Vagina (tissue), 2 donors: ENCODE measurements at regions not wholly inside any gene's neighbourhood (a gene's known extent, or its start where the extent isn't known, plus 50 kb on each side); places are given as distances from the start of the nearest gene placed in this dataset.

ENCODE experiments used
- DNase-seq, 2 donors: peaks; one replicate each; pipeline ENCODE4 v3.0.0-alpha.2; 2017; ENCODE audit errors: extremely low spot score in 2 of 2
- H3K27ac ChIP-seq: fragments of 200-600 bp; sonication (generic); one replicate; pipeline ENCODE4 v1.5.1; 2019
- H3K27me3 ChIP-seq: fragments of 200-600 bp; sonication (generic); one replicate; pipeline ENCODE4 v1.5.1; 2019
- H3K36me3 ChIP-seq, 2 donors: fragments of 200-600 bp; sonication (generic); one replicate each; pipeline ENCODE4 v1.5.1; 2017 to 2019
- H3K4me1 ChIP-seq: fragments of 200-600 bp; sonication (generic); one replicate; pipeline ENCODE4 v1.5.1; 2019
- H3K4me3 ChIP-seq, 2 donors: fragments of 200-600 bp; sonication (generic); 1 replicate in 1 of 2; 2 replicates in 1 of 2; pipeline ENCODE4 v1.5.1; 2016 to 2019
- H3K9me3 ChIP-seq: fragments of 200-600 bp; sonication (generic); one replicate; pipeline ENCODE4 v1.5.1; 2019
- CTCF ChIP-seq, 3 experiments: fragments of 450-650 bp in 2 of 3; fragments of 200-600 bp in 1 of 3; sonication (generic) in 1 of 3; IDR thresholded peaks; one replicate each; pipeline ENCODE4 v1.5.1; 2017 to 2019; ENCODE audit warnings: antibody characterized with exemption in 3 of 3, mild to moderate bottlenecking in 2 of 3, moderate library complexity in 2 of 3
- POLR2A ChIP-seq, 2 donors: fragments of 450-650 bp; IDR thresholded peaks; one replicate each; pipeline ENCODE4 v1.6.1; 2017; ENCODE audit warnings: antibody characterized with exemption in 2 of 2, mild to moderate bottlenecking in 2 of 2, moderate library complexity in 2 of 2
- POLR2AphosphoS5 ChIP-seq, 2 donors: sonication (generic); formaldehyde crosslinking; IDR thresholded peaks; one replicate each; pipeline ENCODE4 v1.9.0; 2017; ENCODE audit warnings: antibody characterized with exemption in 2 of 2, mild to moderate bottlenecking in 2 of 2, low read depth in 1 of 2; ENCODE audit not compliant: insufficient read depth in 1 of 2
- intact Hi-C: fragments of 100-400 bp; cut with DNase I; formaldehyde crosslinking; loops from one replicate; pipeline ENCODE4 v1.15.1; 2023

GRCh38 chr7:79711660-79712059 is 258.2 kb upstream of the MAGI2 start:
- DNase-seq, result no peak
- intact Hi-C loops, result no loop called here
- no peaks in the 10 kb centered on the region for H3K36me3 ChIP-seq
- no peak for TF ChIP-seq POLR2AphosphoS5 (IDR thresholded peaks at IDR 0.05; ENCODE audit: insufficient read depth in 1 of 2, low read depth in 1 of 2)
- TF ChIP-seq CTCF (IDR thresholded peaks at IDR 0.05), result no peak
- TF ChIP-seq POLR2A (IDR thresholded peaks at IDR 0.05), result no peak
- no peaks in the 10 kb centered on the region for H3K9me3 ChIP-seq
- no peak overlapping the region for H3K4me3 ChIP-seq
- no peaks in the 10 kb centered on the region for H3K27me3 ChIP-seq
- H3K27ac ChIP-seq, result no peak overlapping the region
- no peaks in the 10 kb centered on the region for H3K4me1 ChIP-seq

GRCh38 chr7:79709574-79710409 is 256.3 kb upstream of the MAGI2 start:
- no peak for TF ChIP-seq CTCF (IDR thresholded peaks at IDR 0.05)
- TF ChIP-seq POLR2AphosphoS5 (IDR thresholded peaks at IDR 0.05; ENCODE audit: insufficient read depth in 1 of 2, low read depth in 1 of 2), result no peak
- Histone ChIP-seq H3K4me3 (no peak overlapping the region), H3K4me1 (no peaks in the 10 kb centered on the region), H3K36me3 (no peaks in the 10 kb centered on the region), H3K9me3 (no peaks in the 10 kb centered on the region), H3K27ac (no peak overlapping the region), H3K27me3 (no peaks in the 10 kb centered on the region)
- intact Hi-C loops, result loop anchor here (10.0 kb wide), 1 partner anchor 1245 kb away; no protein-coding TSS in a partner anchor
- no peak for DNase-seq

- TF ChIP-seq CTCF (IDR thresholded peaks at IDR 0.05) (no peak), POLR2AphosphoS5 (IDR thresholded peaks at IDR 0.05; ENCODE audit: insufficient read depth in 1 of 2, low read depth in 1 of 2) (no peak), POLR2A (IDR thresholded peaks at IDR 0.05) (no peak)
- Histone ChIP-seq H3K36me3 (no peaks in the 10 kb centered on the region), H3K4me3 (no peak overlapping the region), H3K27me3 (no peaks in the 10 kb centered on the region), H3K4me1 (no peaks in the 10 kb centered on the region), H3K9me3 (no peaks in the 10 kb centered on the region), H3K27ac (no peak overlapping the region)
- DNase-seq, result no peak
- intact Hi-C loops, result loop anchor here (10.0 kb wide), 1 partner anchor 1237 kb away; no protein-coding TSS in a partner anchor
Observed at GRCh38 chr7:79702116-79702515, 248.6 kb upstream of the MAGI2 start.

GRCh38 chr7:79692015-79692414 is 238.5 kb upstream of the MAGI2 start:
- H3K9me3 ChIP-seq, result no peaks in the 10 kb centered on the region
- no peak overlapping the region for H3K4me3 ChIP-seq
- H3K27ac ChIP-seq, result no peak overlapping the region
- DNase-seq, result no peak
- TF ChIP-seq CTCF (IDR thresholded peaks at IDR 0.05) (no peak), POLR2A (IDR thresholded peaks at IDR 0.05) (no peak), POLR2AphosphoS5 (IDR thresholded peaks at IDR 0.05; ENCODE audit: insufficient read depth in 1 of 2, low read depth in 1 of 2) (no peak)
- no peaks in the 10 kb centered on the region for H3K36me3 ChIP-seq
- no peaks in the 10 kb centered on the region for H3K27me3 ChIP-seq
- intact Hi-C loops, result no loop called here
- H3K4me1 ChIP-seq, result no peaks in the 10 kb centered on the region

GRCh38 chr7:79691074-79691473 is 237.6 kb upstream of the MAGI2 start:
- Histone ChIP-seq H3K27ac (no peak overlapping the region), H3K36me3 (no peaks in the 10 kb centered on the region), H3K4me1 (no peaks in the 10 kb centered on the region), H3K4me3 (no peak overlapping the region), H3K9me3 (no peaks in the 10 kb centered on the region), H3K27me3 (no peaks in the 10 kb centered on the region)
- TF ChIP-seq CTCF (IDR thresholded peaks at IDR 0.05), result no peak
- TF ChIP-seq POLR2AphosphoS5 (IDR thresholded peaks at IDR 0.05; ENCODE audit: insufficient read depth in 1 of 2, low read depth in 1 of 2), result no peak
- TF ChIP-seq POLR2A (IDR thresholded peaks at IDR 0.05), result no peak
- intact Hi-C loops, result no loop called here
- no peak for DNase-seq
